Central memory CD8-positive, alpha-beta T cell (primary cell): ENCODE measurements at regions not wholly inside any gene's neighbourhood (a gene's known extent, or its start where the extent isn't known, plus 50 kb on each side); places are given as distances from the start of the nearest gene placed in this dataset.
"Not testable (repeated sequence)": the region's sequence is repeated elsewhere in the genome, so short reads cannot be mapped to it uniquely, and the experiment has no call there.

ENCODE experiments used
- ATAC-seq: fragments of 150-1000 bp; cut with Tn5 transposase; replicated peaks from 2 replicates; pipeline ENCODE4 v1.10.0; 2022; ENCODE audit warnings: mild to moderate bottlenecking, moderate FRiP score, moderate number of reproducible peaks; ENCODE audit not compliant: poor library complexity, severe bottlenecking; ENCODE audit errors: extremely low read depth
- DNase-seq, 2 donors: peaks; one replicate each; pipeline ENCODE4 v3.0.0; 2021; ENCODE audit warnings: low spot score in 2 of 2
- H3K27ac Mint-ChIP-seq: one replicate; pipeline ENCODE4 v1.8.0; 2022; ENCODE audit warnings: low read depth, mild to moderate bottlenecking, moderate library complexity, mixed read lengths
- H3K27me3 Mint-ChIP-seq: one replicate; pipeline ENCODE4 v1.8.0; 2022; ENCODE audit warnings: mixed read lengths
- H3K36me3 Mint-ChIP-seq: one replicate; pipeline ENCODE4 v1.8.0; 2022; ENCODE audit warnings: mild to moderate bottlenecking, moderate library complexity, mixed read lengths; ENCODE audit not compliant: insufficient read depth
- H3K4me1 Mint-ChIP-seq: one replicate; pipeline ENCODE4 v1.8.0; 2022; ENCODE audit warnings: mixed read lengths
- H3K4me3 Mint-ChIP-seq: one replicate; pipeline ENCODE4 v1.8.0; 2022; ENCODE audit warnings: mild to moderate bottlenecking, moderate library complexity, mixed read lengths
- H3K9me3 Mint-ChIP-seq: one replicate; pipeline ENCODE4 v1.8.0; 2022; ENCODE audit warnings: mixed read lengths

DNA sequence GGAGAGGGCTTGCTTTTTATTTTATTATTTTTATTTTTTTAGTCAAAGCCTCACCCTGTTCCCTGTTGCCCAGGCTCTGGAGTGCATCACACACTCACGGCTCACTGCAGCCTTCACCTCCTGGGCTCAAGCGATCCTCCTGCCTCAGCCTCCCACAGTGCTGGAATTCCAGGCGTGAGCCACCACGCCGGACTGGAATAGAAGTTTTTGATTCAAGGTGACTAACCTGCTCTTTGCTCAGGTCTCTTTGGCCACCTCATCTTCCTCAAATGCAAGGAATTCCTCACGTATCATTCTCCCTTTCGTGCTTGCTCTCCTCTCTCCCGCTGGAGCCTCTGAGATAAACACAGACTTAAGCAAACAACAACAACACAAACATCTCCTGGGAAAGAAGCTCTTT, 636.8 kb downstream of the ADCYAP1 start:
- H3K27ac Mint-ChIP-seq: no peak overlapping the region

DNA sequence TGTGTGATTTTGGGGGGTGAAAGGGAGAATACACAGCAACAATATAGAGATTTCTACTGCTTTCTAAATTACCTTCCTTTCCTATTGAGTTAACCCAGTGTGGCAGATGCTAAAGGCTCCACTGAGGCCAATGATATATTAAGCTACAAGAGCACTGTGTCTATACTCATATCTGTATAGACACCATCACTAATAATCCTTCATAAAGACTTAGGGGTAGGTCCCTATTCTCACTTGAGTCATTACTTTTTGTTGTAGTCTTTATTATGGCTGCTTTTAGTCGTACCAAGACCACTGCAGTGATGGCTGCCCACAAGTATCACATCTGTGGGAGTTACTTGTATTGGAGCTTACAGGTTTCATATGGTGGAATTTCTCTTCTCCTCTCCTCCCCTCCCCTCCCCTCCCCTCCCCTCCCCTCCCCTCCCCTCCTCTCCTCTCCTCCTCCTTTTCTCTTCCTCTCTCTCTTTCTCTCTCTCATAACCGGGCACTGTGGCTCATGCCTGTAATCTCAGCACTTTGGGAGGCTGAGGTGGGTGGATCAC, 637.6 kb downstream of the ADCYAP1 start:
- no peaks in the 10 kb centered on the region for H3K27me3 Mint-ChIP-seq
- no peaks in the 10 kb centered on the region for H3K4me1 Mint-ChIP-seq
- H3K27ac Mint-ChIP-seq: no peak overlapping the region
- DNase-seq (no peak), ATAC-seq (no peak)
- no peak overlapping the region for H3K4me3 Mint-ChIP-seq
- no peaks in the 10 kb centered on the region for H3K36me3 Mint-ChIP-seq
- H3K9me3 Mint-ChIP-seq: peaks cover 5% of the 10 kb centered on the region

More for the DNA sequence above, 636.8 kb downstream of the ADCYAP1 start:
- Mint-ChIP-seq H3K9me3 (peaks cover 5% of the 10 kb centered on the region), H3K4me1 (no peaks in the 10 kb centered on the region), H3K27me3 (no peaks in the 10 kb centered on the region), H3K36me3 (no peaks in the 10 kb centered on the region), H3K4me3 (no peak overlapping the region)
- ATAC-seq (no peak), DNase-seq (no peak)

DNA sequence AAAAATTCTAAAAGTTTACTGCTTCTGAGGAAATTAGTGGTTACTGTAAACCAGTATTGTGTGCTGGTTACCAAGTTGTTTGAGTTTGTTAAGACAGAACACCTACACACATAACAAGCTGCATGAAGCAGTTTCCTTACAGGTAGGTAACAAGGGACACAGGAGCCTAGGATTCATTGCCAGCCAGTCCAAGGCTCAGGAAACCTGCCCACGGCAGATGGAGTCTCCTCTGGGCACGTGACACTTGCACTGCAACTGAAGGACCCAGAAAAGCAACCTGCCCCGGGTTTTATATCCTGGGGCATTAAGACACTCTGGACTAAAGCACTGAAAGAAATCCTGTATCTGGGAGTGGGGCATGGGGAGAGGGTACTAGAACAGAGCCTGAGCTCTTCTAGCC, 639.3 kb downstream of the ADCYAP1 start:
- ATAC-seq: no peak
- DNase-seq: no peak
- peaks cover 11% of the 10 kb centered on the region for H3K9me3 Mint-ChIP-seq
- no peaks in the 10 kb centered on the region for H3K27me3 Mint-ChIP-seq
- H3K27ac Mint-ChIP-seq: no peak overlapping the region
- H3K4me1 Mint-ChIP-seq: no peaks in the 10 kb centered on the region
- no peaks in the 10 kb centered on the region for H3K36me3 Mint-ChIP-seq
- H3K4me3 Mint-ChIP-seq: no peak overlapping the region

DNA sequence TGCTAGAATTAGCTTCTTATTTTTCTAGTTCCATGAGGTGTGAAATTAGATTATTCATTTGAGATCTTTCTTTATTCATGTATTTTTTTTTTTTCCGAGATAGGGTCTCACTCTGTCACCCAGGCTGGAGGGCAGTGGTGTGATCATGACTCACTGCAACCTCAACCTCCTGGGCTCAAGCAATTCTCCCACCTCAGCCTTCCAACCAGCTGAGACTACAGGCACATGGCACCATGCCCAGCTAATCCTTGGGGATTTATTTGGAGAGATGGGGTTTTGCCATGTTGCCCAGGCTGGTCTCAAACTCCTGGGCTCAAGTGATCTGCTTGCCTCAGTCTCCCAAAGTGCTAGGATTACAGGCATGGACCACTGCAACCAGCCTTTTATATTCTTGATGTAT, 653.0 kb downstream of the ADCYAP1 start:
- not testable (repeated sequence) for H3K27me3 Mint-ChIP-seq, H3K9me3 Mint-ChIP-seq, DNase-seq, H3K4me1 Mint-ChIP-seq, H3K27ac Mint-ChIP-seq, H3K36me3 Mint-ChIP-seq, ATAC-seq, H3K4me3 Mint-ChIP-seq

DNA sequence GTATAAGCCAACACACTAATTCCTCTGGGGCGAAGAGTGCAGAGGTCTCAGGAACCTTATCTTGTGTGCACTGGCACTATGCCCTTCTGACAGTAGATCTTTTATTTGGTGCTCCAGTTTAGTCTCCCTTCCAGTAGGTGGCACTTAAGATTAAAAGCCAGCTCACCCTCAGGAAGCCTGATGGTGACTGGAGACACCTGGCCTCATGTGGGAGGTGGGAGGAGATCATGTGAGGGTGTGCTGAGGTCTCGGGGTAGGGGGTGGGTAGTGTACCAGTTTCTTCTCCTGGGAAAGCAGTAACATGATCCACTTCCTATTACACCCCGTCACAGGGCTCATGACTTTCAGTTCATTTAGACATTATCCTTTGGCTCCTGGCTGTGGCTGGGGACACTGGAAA, 654.9 kb downstream of the ADCYAP1 start:
- no peak for DNase-seq
- no peak overlapping the region for H3K27ac Mint-ChIP-seq
- no peak overlapping the region for H3K4me3 Mint-ChIP-seq
- H3K27me3 Mint-ChIP-seq: no peaks in the 10 kb centered on the region
- ATAC-seq: no peak
- no peaks in the 10 kb centered on the region for H3K36me3 Mint-ChIP-seq
- no peaks in the 10 kb centered on the region for H3K4me1 Mint-ChIP-seq
- H3K9me3 Mint-ChIP-seq: no peaks in the 10 kb centered on the region

GRCh38 chr18:1564793-1565192, 660.1 kb downstream of the ADCYAP1 start:
- no peak overlapping the region for H3K27ac Mint-ChIP-seq
- H3K4me1 Mint-ChIP-seq: no peaks in the 10 kb centered on the region
- no peaks in the 10 kb centered on the region for H3K9me3 Mint-ChIP-seq
- DNase-seq (no peak), ATAC-seq (no peak)
- no peaks in the 10 kb centered on the region for H3K36me3 Mint-ChIP-seq
- no peak overlapping the region for H3K4me3 Mint-ChIP-seq
- H3K27me3 Mint-ChIP-seq: no peaks in the 10 kb centered on the region

DNA sequence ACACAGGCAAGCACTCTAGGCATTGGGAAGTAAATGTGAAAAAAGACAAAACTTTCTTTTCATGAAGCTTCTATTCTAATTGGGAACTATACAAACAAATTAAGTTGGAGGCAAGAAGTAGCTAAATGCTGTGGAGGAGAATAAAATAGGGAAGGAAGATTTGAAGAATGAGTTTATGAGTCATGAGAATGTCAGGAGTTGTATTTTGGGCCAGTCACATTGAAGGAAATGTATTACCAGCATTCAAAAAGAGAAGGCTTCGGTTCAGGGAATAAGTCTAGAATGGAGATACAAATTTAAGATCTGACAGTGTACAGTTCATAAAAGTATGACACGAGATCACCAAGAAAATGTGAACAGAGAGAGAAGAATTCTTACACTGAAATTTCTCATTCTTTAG, 666.5 kb downstream of the ADCYAP1 start:
- no peak overlapping the region for H3K4me3 Mint-ChIP-seq

GRCh38 chr18:1573732-1574131, 669.1 kb downstream of the ADCYAP1 start:
- no peaks in the 10 kb centered on the region for H3K4me1 Mint-ChIP-seq
- no peaks in the 10 kb centered on the region for H3K27me3 Mint-ChIP-seq
- H3K4me3 Mint-ChIP-seq: no peak overlapping the region
- H3K9me3 Mint-ChIP-seq: peaks cover 10% of the 10 kb centered on the region
- no peak overlapping the region for H3K27ac Mint-ChIP-seq
- DNase-seq: no peak
- no peaks in the 10 kb centered on the region for H3K36me3 Mint-ChIP-seq
- no peak for ATAC-seq

More for the DNA sequence above, 666.5 kb downstream of the ADCYAP1 start:
- H3K27ac Mint-ChIP-seq: no peak overlapping the region
- no peak for ATAC-seq
- no peaks in the 10 kb centered on the region for H3K36me3 Mint-ChIP-seq
- peaks cover 10% of the 10 kb centered on the region for H3K9me3 Mint-ChIP-seq
- DNase-seq: no peak
- no peaks in the 10 kb centered on the region for H3K27me3 Mint-ChIP-seq
- H3K4me1 Mint-ChIP-seq: no peaks in the 10 kb centered on the region

- ATAC-seq (no peak), DNase-seq (no peak)
- no peaks in the 10 kb centered on the region for H3K27me3 Mint-ChIP-seq
- no peak overlapping the region for H3K27ac Mint-ChIP-seq
- H3K9me3 Mint-ChIP-seq: peaks cover 10% of the 10 kb centered on the region
- H3K36me3 Mint-ChIP-seq: no peaks in the 10 kb centered on the region
- H3K4me1 Mint-ChIP-seq: no peaks in the 10 kb centered on the region
- no peak overlapping the region for H3K4me3 Mint-ChIP-seq
Measured at GRCh38 chr18:1575084-1575483, 670.4 kb downstream of the ADCYAP1 start.

DNA sequence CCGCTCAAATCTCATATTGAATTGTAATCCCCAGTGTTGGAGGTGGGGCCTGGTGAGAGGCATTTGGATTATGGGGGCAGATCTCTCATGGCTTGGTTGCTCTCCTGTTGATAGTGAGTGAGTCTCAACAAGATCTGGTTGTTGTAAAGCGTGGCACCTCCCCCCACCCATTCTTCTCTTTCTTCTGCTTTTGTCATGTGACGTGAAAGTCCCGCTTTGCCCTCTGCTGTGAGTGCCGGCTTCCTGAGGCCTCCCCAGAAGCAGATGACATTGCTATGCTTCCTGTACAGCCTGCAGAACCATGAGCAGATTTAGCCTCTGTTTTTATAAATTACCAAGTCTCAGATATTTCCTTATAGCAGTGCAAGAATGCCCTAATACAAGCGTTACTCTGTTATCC, 673.8 kb downstream of the ADCYAP1 start:
- Mint-ChIP-seq H3K27ac (no peak overlapping the region), H3K27me3 (no peaks in the 10 kb centered on the region), H3K36me3 (no peaks in the 10 kb centered on the region), H3K4me3 (no peak overlapping the region), H3K4me1 (no peaks in the 10 kb centered on the region), H3K9me3 (peaks cover 10% of the 10 kb centered on the region)
- ATAC-seq: no peak
- no peak for DNase-seq

DNA sequence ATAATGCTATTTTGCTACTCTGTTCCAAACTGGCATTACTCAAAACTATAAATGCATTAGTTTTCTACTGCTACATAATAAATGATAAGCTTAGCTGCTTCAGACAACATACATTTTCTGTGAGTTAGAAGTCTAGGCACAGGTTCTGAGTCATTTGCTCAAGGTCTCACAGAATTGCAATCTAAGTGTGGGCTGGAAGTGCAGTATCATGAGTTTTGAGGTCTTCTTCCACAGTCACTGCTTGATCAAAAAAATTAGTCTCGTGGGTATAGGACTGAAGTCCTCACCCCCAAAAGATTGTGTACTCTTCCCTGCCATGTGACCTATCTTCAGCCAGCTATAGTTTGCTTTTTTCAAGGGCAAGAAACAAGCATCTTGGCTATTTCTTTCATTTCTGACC, 676.9 kb downstream of the ADCYAP1 start:
- ATAC-seq (no peak), DNase-seq (no peak)
- Mint-ChIP-seq H3K4me1 (no peaks in the 10 kb centered on the region), H3K4me3 (no peak overlapping the region), H3K27me3 (no peaks in the 10 kb centered on the region), H3K9me3 (no peaks in the 10 kb centered on the region), H3K36me3 (no peaks in the 10 kb centered on the region), H3K27ac (no peak overlapping the region)

- no peak for ATAC-seq
- H3K36me3 Mint-ChIP-seq: no peaks in the 10 kb centered on the region
- H3K9me3 Mint-ChIP-seq: no peaks in the 10 kb centered on the region
- no peak overlapping the region for H3K4me3 Mint-ChIP-seq
- no peaks in the 10 kb centered on the region for H3K4me1 Mint-ChIP-seq
- no peak overlapping the region for H3K27ac Mint-ChIP-seq
- H3K27me3 Mint-ChIP-seq: no peaks in the 10 kb centered on the region
- no peak for DNase-seq
Measured at GRCh38 chr18:1585881-1586488, 681.3 kb downstream of the ADCYAP1 start.

- Mint-ChIP-seq H3K27me3 (no peaks in the 10 kb centered on the region), H3K4me1 (no peaks in the 10 kb centered on the region), H3K36me3 (no peaks in the 10 kb centered on the region), H3K9me3 (no peaks in the 10 kb centered on the region), H3K27ac (no peak overlapping the region), H3K4me3 (no peak overlapping the region)
- no peak for ATAC-seq
- no peak for DNase-seq
Measured at GRCh38 chr18:1593091-1593490, 688.4 kb downstream of the ADCYAP1 start.
